ENCODE measurements at regions not wholly inside any gene's neighbourhood (a gene's known extent, or its start where the extent isn't known, plus 50 kb on each side); places are given as distances from the start of the nearest gene placed in this dataset.
"Not testable (repeated sequence)": the region's sequence is repeated elsewhere in the genome, so short reads cannot be mapped to it uniquely, and the experiment has no call there.

GRCh38 chrX:25755194-25755593 is 382.9 kb upstream of the MAGEB18 start:
- H3F3A ChIP-seq (ENCODE audit: low read depth) = no peaks in the 10 kb centered on the region
- no peak overlapping the region for H3K27ac Mint-ChIP-seq
- no peak overlapping the region for H3K27ac ChIP-seq
- no peaks in the 10 kb centered on the region for H3K4me1 Mint-ChIP-seq
- no peak for TF ChIP-seq EZH2phosphoT487 (IDR thresholded peaks at IDR 0.05)
- TF ChIP-seq, protein P1, sequence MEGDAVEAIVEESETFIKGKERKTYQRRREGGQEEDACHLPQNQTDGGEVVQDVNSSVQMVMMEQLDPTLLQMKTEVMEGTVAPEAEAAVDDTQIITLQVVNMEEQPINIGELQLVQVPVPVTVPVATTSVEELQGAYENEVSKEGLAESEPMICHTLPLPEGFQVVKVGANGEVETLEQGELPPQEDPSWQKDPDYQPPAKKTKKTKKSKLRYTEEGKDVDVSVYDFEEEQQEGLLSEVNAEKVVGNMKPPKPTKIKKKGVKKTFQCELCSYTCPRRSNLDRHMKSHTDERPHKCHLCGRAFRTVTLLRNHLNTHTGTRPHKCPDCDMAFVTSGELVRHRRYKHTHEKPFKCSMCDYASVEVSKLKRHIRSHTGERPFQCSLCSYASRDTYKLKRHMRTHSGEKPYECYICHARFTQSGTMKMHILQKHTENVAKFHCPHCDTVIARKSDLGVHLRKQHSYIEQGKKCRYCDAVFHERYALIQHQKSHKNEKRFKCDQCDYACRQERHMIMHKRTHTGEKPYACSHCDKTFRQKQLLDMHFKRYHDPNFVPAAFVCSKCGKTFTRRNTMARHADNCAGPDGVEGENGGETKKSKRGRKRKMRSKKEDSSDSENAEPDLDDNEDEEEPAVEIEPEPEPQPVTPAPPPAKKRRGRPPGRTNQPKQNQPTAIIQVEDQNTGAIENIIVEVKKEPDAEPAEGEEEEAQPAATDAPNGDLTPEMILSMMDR (IDR thresholded peaks at IDR 0.05) = no peak
- no peak for TF ChIP-seq EZH2 (IDR thresholded peaks at IDR 0.05)
- no peak overlapping the region for H3K4me2 ChIP-seq
- H3K4me3 Mint-ChIP-seq = no peak overlapping the region
- no peak overlapping the region for H2AFZ ChIP-seq (replicated peaks)
- H3K79me2 ChIP-seq (ENCODE audit: low read depth) = no peaks in the 10 kb centered on the region
- no peak overlapping the region for H3K4me3 ChIP-seq
- H4K20me1 ChIP-seq (ENCODE audit: low read depth) = no peaks in the 10 kb centered on the region
- H3K27me3 ChIP-seq = no peaks in the 10 kb centered on the region
- peaks cover 3% of the 10 kb centered on the region for H3K9me3 ChIP-seq (ENCODE audit: low read depth)
- H3K27me3 Mint-ChIP-seq (ENCODE audit: insufficient read depth, low read depth) = no peaks in the 10 kb centered on the region
- H3K9ac ChIP-seq = no peak overlapping the region
- no peak for DNase-seq (ENCODE audit: low spot score)
- H3K9me3 Mint-ChIP-seq = peaks cover 5% of the 10 kb centered on the region
- no peaks in the 10 kb centered on the region for H3K36me3 Mint-ChIP-seq
- no peaks in the 10 kb centered on the region for H3K4me1 ChIP-seq
- no peaks in the 10 kb centered on the region for H3K36me3 ChIP-seq

DNA sequence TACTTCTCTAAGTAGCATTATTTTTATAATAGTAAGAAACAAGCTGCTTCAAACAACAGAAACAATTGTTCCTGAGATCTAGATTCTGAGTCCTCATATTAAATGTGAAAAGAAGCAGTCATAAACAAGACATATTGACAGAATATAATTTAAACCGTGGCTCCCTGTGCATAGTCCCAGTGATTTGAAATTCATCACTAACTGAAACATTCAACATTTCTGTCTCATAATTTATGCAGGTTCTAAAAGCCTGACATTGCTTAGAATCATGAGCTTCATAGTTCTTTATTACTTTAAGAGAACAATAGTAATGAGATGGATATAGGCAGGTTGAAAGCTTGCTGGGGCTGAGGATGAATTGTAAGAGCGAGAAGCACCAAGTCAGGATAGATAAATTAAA is 375.5 kb upstream of the MAGEB18 start:
- Histone ChIP-seq H3K79me2 (ENCODE audit: low read depth) (no peaks in the 10 kb centered on the region), H3K4me3 (no peak overlapping the region), H3K4me1 (no peaks in the 10 kb centered on the region), H3K9ac (no peak overlapping the region), H3K36me3 (no peaks in the 10 kb centered on the region), H3K27ac (no peak overlapping the region), H3F3A (ENCODE audit: low read depth) (no peaks in the 10 kb centered on the region), H2AFZ (replicated peaks) (no peak overlapping the region), H3K4me2 (no peak overlapping the region), H3K27me3 (no peaks in the 10 kb centered on the region), H4K20me1 (ENCODE audit: low read depth) (no peaks in the 10 kb centered on the region), H3K9me3 (ENCODE audit: low read depth) (peaks cover 2% of the 10 kb centered on the region)
- DNase-seq (ENCODE audit: low spot score) = no peak
- Mint-ChIP-seq H3K27me3 (ENCODE audit: insufficient read depth, low read depth) (no peaks in the 10 kb centered on the region), H3K36me3 (no peaks in the 10 kb centered on the region), H3K27ac (no peak overlapping the region), H3K9me3 (peaks cover 3% of the 10 kb centered on the region), H3K4me1 (no peaks in the 10 kb centered on the region), H3K4me3 (no peak overlapping the region)
- TF ChIP-seq EZH2 (IDR thresholded peaks at IDR 0.05) (no peak), EZH2phosphoT487 (IDR thresholded peaks at IDR 0.05) (no peak)
- TF ChIP-seq, protein P1 (IDR thresholded peaks at IDR 0.05) = no peak

- not testable (repeated sequence) for DNase-seq (ENCODE audit: low spot score); H3K27me3 Mint-ChIP-seq (ENCODE audit: insufficient read depth, low read depth)
- peaks cover 26% of the 10 kb centered on the region for H3K9me3 Mint-ChIP-seq
These were observed 366.3 kb upstream of the MAGEB18 start for GRCh38 chrX:25771853-25772252.

DNA sequence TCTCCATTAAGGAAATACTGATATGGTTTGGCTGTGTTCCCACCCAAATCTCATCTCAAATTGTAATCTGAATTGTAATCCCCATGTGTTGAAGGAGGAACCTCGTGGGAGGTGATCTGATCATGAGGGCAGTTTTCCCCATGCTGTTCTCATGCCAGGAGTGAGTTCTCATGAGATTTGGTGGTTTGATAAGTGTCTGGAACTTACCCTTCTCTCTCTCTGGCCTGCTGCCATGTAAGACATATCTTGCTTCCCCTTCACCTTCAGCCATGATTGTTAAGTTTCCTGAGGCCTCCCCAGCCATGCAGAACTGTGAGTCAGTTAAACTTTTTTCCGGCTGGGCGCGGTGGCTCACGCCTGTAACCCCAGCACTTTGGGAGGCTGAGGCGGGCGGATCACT is 340.3 kb upstream of the MAGEB18 start:
- not testable (repeated sequence) for H3K36me3 Mint-ChIP-seq; H3K27ac ChIP-seq; H3K4me1 ChIP-seq; H3K4me3 ChIP-seq; H4K20me1 ChIP-seq (ENCODE audit: low read depth); DNase-seq (ENCODE audit: low spot score); H3K4me3 Mint-ChIP-seq; H3K4me1 Mint-ChIP-seq; H3K27me3 ChIP-seq; H3K27ac Mint-ChIP-seq; H2AFZ ChIP-seq (replicated peaks); H3K9ac ChIP-seq; H3K9me3 ChIP-seq (ENCODE audit: low read depth); H3K27me3 Mint-ChIP-seq (ENCODE audit: insufficient read depth, low read depth); H3F3A ChIP-seq (ENCODE audit: low read depth); H3K79me2 ChIP-seq (ENCODE audit: low read depth); H3K4me2 ChIP-seq; H3K36me3 ChIP-seq; H3K9me3 Mint-ChIP-seq

More at GRCh38 chrX:25771853-25772252, 366.3 kb upstream of the MAGEB18 start:
- not testable (repeated sequence) for H2AFZ ChIP-seq (replicated peaks); H3K9me3 ChIP-seq (ENCODE audit: low read depth); H3F3A ChIP-seq (ENCODE audit: low read depth); H3K27ac ChIP-seq; H3K4me1 ChIP-seq; H3K4me1 Mint-ChIP-seq; H3K36me3 ChIP-seq; H3K36me3 Mint-ChIP-seq; H3K4me3 ChIP-seq; H3K4me2 ChIP-seq; H3K27me3 ChIP-seq; H3K27ac Mint-ChIP-seq; H3K9ac ChIP-seq; H4K20me1 ChIP-seq (ENCODE audit: low read depth); H3K79me2 ChIP-seq (ENCODE audit: low read depth); H3K4me3 Mint-ChIP-seq
